B cell (primary cell): ENCODE measurements at regions not wholly inside any gene's neighbourhood (a gene's known extent, or its start where the extent isn't known, plus 50 kb on each side); places are given as distances from the start of the nearest gene placed in this dataset.

Experiments used
- ATAC-seq: fragments of 200-7000 bp; cut with Tn5 transposase; one replicate; pipeline ENCODE4 v1.10.0; 2021; ENCODE audit warnings: low read depth, mild to moderate bottlenecking, moderate number of reproducible peaks, moderate library complexity
- CTCF ChIA-PET: fragments of 350-600 bp; sonication (Branson Sonifier 250); formaldehyde crosslinking; loops from one replicate; lab custom pipeline; 2021; ENCODE audit warnings: antibody characterized with exemption, inconsistent platforms; lab: Charles Lee
- POLR2A ChIA-PET: fragments of 350-600 bp; sonication (Branson Sonifier 250); formaldehyde crosslinking; loops from one replicate; lab custom pipeline; 2021; ENCODE audit warnings: antibody characterized with exemption; lab: Charles Lee
- DNase-seq: peaks from one replicate; pipeline ENCODE4 v3.0.0; 2013
- H2AFZ ChIP-seq: 2 replicates; pipeline ENCODE4 v1.6.1; 2012; ENCODE audit warnings: mild to moderate bottlenecking, low read depth, low read length; ENCODE audit not compliant: insufficient read depth, poor library complexity, severe bottlenecking
- H3K27ac ChIP-seq, 2 donors: 1 replicate in 1 of 2; 2 replicates in 1 of 2; pipeline ENCODE4 v1.5.1; 2012 to 2013; ENCODE audit warnings: low read length in 2 of 2, mild to moderate bottlenecking in 2 of 2, moderate library complexity in 1 of 2
- H3K27me3 ChIP-seq, 4 experiments: fragments of 200-600 bp in 1 of 4; sonication (generic) in 1 of 4; replicated peaks in 1 of 4; 1 replicate in 2 of 4; 2 replicates in 2 of 4; pipeline versions ENCODE4 v1.6.1 to v1.7.0; 2013 to 2016; ENCODE audit warnings: low read length in 3 of 4, mild to moderate bottlenecking in 2 of 4, mixed read lengths in 1 of 4, moderate library complexity in 1 of 4; ENCODE audit not compliant: insufficient read depth in 4 of 4, control insufficient read depth in 3 of 4; ENCODE audit errors: control extremely low read depth in 1 of 4
- H3K36me3 ChIP-seq, 2 experiments: replicated peaks in 1 of 2; 1 replicate in 1 of 2; 2 replicates in 1 of 2; pipeline versions ENCODE4 v1.6.1 to v1.7.1; 2013; ENCODE audit warnings: low read length in 1 of 2; ENCODE audit not compliant: insufficient read depth in 2 of 2, control insufficient read depth in 1 of 2; ENCODE audit errors: control extremely low read depth in 1 of 2, extremely low read depth in 1 of 2
- H3K4me1 ChIP-seq, 2 donors: fragments of 200-600 bp in 1 of 2; sonication (generic) in 1 of 2; 1 replicate in 1 of 2; 2 replicates in 1 of 2; pipeline versions ENCODE4 v1.5.1 to v1.6.1; 2013 to 2017; ENCODE audit warnings: low read length in 2 of 2; ENCODE audit not compliant: control insufficient read depth in 2 of 2, insufficient read depth in 2 of 2
- H3K4me2 ChIP-seq: replicated peaks from 2 replicates; pipeline ENCODE3; 2012; ENCODE audit warnings: mild to moderate bottlenecking, low read depth, low read length; ENCODE audit not compliant: poor library complexity, severe bottlenecking
- H3K4me3 ChIP-seq, 5 experiments: fragments of 200-600 bp in 1 of 5; sonication (generic) in 1 of 5; 1 replicate in 3 of 5; 2 replicates in 2 of 5; pipeline versions ENCODE4 v1.5.1 to v1.7.0; 2011 to 2016; ENCODE audit warnings: low read length in 4 of 5, mild to moderate bottlenecking in 4 of 5, low read depth in 2 of 5, control low read depth in 1 of 5, moderate library complexity in 1 of 5; ENCODE audit not compliant: insufficient read depth in 1 of 5; ENCODE audit errors: control extremely low read depth in 1 of 5, extremely low read depth in 1 of 5
- H3K79me2 ChIP-seq: fragments of 200-600 bp; sonication (generic); one replicate; pipeline ENCODE4 v1.6.0; 2016; ENCODE audit warnings: low read length; ENCODE audit not compliant: control insufficient read depth, insufficient read depth
- H3K9ac ChIP-seq: fragments of 200-600 bp; sonication (generic); 2 replicates; pipeline ENCODE4 v1.6.1; 2017; ENCODE audit warnings: mild to moderate bottlenecking, low read length, moderate library complexity
- H3K9me3 ChIP-seq, 3 donors: one replicate each; pipeline versions ENCODE4 v1.6.1 to v1.7.1; 2013; ENCODE audit warnings: low read length in 2 of 3; ENCODE audit not compliant: control insufficient read depth in 2 of 3, insufficient read depth in 1 of 3; ENCODE audit errors: control extremely low read depth in 1 of 3
- H4K20me1 ChIP-seq: 2 replicates; pipeline ENCODE4 v1.6.0; 2012; ENCODE audit warnings: mild to moderate bottlenecking, low read length; ENCODE audit not compliant: insufficient read depth, control insufficient read depth, poor library complexity, severe bottlenecking
- H3K27ac Mint-ChIP-seq: one replicate; pipeline ENCODE4 v1.8.0; 2021; ENCODE audit warnings: mixed read lengths
- H3K27me3 Mint-ChIP-seq: one replicate; pipeline ENCODE4 v1.8.0; 2021; ENCODE audit warnings: mixed read lengths
- H3K4me1 Mint-ChIP-seq: one replicate; pipeline ENCODE4 v1.8.0; 2021; ENCODE audit warnings: mixed read lengths
- H3K4me3 Mint-ChIP-seq: one replicate; pipeline ENCODE4 v1.8.0; 2021; ENCODE audit warnings: mixed read lengths
- H3K9me3 Mint-ChIP-seq: one replicate; pipeline ENCODE4 v1.8.0; 2022; ENCODE audit warnings: mixed read lengths; ENCODE audit not compliant: insufficient read depth
- EZH2 ChIP-seq: IDR thresholded peaks from 2 replicates; pipeline ENCODE4 v1.6.1; 2012; ENCODE audit warnings: borderline replicate concordance, low read depth, mild to moderate bottlenecking, moderate library complexity, low read length; ENCODE audit not compliant: insufficient read depth, poor library complexity, severe bottlenecking
- WGBS: methylation state at CpG from one replicate; pipeline ENCODE4 v1.1.5; 2013; ENCODE audit warnings: missing lambda C conversion rate; ENCODE audit not compliant: insufficient coverage; 5-methylcytosine and 5-hydroxymethylcytosine counted together
- intact Hi-C: fragments of 100-400 bp; cut with micrococcal nuclease; formaldehyde crosslinking; loops from one replicate; pipeline ENCODE4 v1.10.0; 2022
- TF ChIP-seq, protein P1 (sequence below): fragments of 200-600 bp; IDR thresholded peaks from one replicate; pipeline ENCODE4 v1.8.0; 2022; ENCODE audit warnings: antibody characterized with exemption, mild to moderate bottlenecking

GRCh38 chr13:76038920-76039716 is 403.0 kb downstream of the LMO7 start:
- no peaks in the 10 kb centered on the region for H3K36me3 ChIP-seq
- H3K4me2 ChIP-seq: no peak overlapping the region

GRCh38 chr13:76036176-76036575 is 400.0 kb downstream of the LMO7 start:
- DNase-seq: no peak
- no peak overlapping the region for H3K27ac Mint-ChIP-seq
- Histone ChIP-seq H3K27me3 (no peaks in the 10 kb centered on the region), H2AFZ (no peak overlapping the region), H3K4me3 (no peak overlapping the region), H4K20me1 (no peaks in the 10 kb centered on the region), H3K9ac (no peak overlapping the region), H3K27ac (no peak overlapping the region), H3K4me2 (no peak overlapping the region), H3K36me3 (no peaks in the 10 kb centered on the region), H3K4me1 (no peaks in the 10 kb centered on the region), H3K9me3 (no peaks in the 10 kb centered on the region), H3K79me2 (no peaks in the 10 kb centered on the region)
- ChIA-PET POLR2A (no interaction called here), CTCF (interaction anchor here (1.2 kb wide), 1 partner anchor 945 kb away, joined by 3 read pairs; no protein-coding TSS in a partner anchor)
- TF ChIP-seq, protein P1, sequence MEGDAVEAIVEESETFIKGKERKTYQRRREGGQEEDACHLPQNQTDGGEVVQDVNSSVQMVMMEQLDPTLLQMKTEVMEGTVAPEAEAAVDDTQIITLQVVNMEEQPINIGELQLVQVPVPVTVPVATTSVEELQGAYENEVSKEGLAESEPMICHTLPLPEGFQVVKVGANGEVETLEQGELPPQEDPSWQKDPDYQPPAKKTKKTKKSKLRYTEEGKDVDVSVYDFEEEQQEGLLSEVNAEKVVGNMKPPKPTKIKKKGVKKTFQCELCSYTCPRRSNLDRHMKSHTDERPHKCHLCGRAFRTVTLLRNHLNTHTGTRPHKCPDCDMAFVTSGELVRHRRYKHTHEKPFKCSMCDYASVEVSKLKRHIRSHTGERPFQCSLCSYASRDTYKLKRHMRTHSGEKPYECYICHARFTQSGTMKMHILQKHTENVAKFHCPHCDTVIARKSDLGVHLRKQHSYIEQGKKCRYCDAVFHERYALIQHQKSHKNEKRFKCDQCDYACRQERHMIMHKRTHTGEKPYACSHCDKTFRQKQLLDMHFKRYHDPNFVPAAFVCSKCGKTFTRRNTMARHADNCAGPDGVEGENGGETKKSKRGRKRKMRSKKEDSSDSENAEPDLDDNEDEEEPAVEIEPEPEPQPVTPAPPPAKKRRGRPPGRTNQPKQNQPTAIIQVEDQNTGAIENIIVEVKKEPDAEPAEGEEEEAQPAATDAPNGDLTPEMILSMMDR: no peak
- no peak for TF ChIP-seq EZH2
- no peak for ATAC-seq
- no peak overlapping the region for H3K4me3 Mint-ChIP-seq
- H3K9me3 Mint-ChIP-seq: no peaks in the 10 kb centered on the region
- no peaks in the 10 kb centered on the region for H3K4me1 Mint-ChIP-seq
- 40% methylated on average over 1 of the region's 1 CpG for WGBS
- no peaks in the 10 kb centered on the region for H3K27me3 Mint-ChIP-seq
- intact Hi-C loops: no loop called here

More at GRCh38 chr13:76038920-76039716, 403.0 kb downstream of the LMO7 start:
- DNase-seq: no peak
- TF ChIP-seq, protein P1: no peak
- no peak for TF ChIP-seq EZH2
- Histone ChIP-seq H3K9me3 (no peaks in the 10 kb centered on the region), H3K27ac (no peak overlapping the region), H2AFZ (no peak overlapping the region), H3K27me3 (no peaks in the 10 kb centered on the region), H3K79me2 (no peaks in the 10 kb centered on the region), H3K4me3 (no peak overlapping the region), H4K20me1 (no peaks in the 10 kb centered on the region), H3K4me1 (no peaks in the 10 kb centered on the region), H3K9ac (no peak overlapping the region)
- intact Hi-C loops: no loop called here
- no CpG with 5 or more reads among the region's 3 CpGs for WGBS
- Mint-ChIP-seq H3K9me3 (no peaks in the 10 kb centered on the region), H3K4me3 (no peak overlapping the region), H3K4me1 (no peaks in the 10 kb centered on the region), H3K27me3 (no peaks in the 10 kb centered on the region), H3K27ac (no peak overlapping the region)
- ATAC-seq: no peak
- ChIA-PET POLR2A (no interaction called here), CTCF (no interaction called here)
